Rectal smooth muscle tissue (tissue), 1 donor: ENCODE measurements at regions not wholly inside any gene's neighbourhood (a gene's known extent, or its start where the extent isn't known, plus 50 kb on each side); places are given as distances from the start of the nearest gene placed in this dataset.

Experiments used
- H3K27ac ChIP-seq: one replicate; pipeline ENCODE4 v1.7.0; 2013; ENCODE audit warnings: low read depth, low read length, inconsistent platforms
- H3K27me3 ChIP-seq: one replicate; pipeline ENCODE4 v1.7.0; 2013; ENCODE audit warnings: low read length; ENCODE audit not compliant: control insufficient read depth, insufficient read depth
- H3K36me3 ChIP-seq: one replicate; pipeline ENCODE4 v1.7.0; 2013; ENCODE audit warnings: low read length; ENCODE audit not compliant: control insufficient read depth, insufficient read depth
- H3K4me1 ChIP-seq: one replicate; pipeline ENCODE4 v1.7.0; 2013; ENCODE audit warnings: low read length; ENCODE audit not compliant: control insufficient read depth, insufficient read depth
- H3K4me3 ChIP-seq: one replicate; pipeline ENCODE4 v1.7.0; 2013; ENCODE audit warnings: low read length
- H3K9ac ChIP-seq: one replicate; pipeline ENCODE4 v1.7.0; 2013; ENCODE audit warnings: low read length

DNA sequence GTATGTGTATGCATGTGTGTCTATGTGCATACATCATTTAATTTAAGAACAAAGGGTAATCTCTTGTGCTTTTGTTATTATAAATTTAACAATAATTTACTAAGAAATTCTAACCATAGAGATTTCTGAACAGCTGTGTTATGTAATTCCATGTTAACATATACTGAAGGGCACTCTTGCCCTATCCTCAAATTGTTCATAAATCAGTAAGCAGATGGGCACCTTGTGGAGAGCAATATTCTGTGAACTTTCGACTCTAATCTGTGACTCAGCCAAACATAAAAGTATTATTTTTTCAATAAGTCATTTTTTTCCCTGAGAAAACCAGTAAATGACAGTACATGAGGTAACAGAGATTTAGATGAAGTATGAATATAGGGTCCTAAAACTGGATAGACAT lies 938.3 kb upstream of the CRIM1 start:
- Histone ChIP-seq H3K9ac (no peak overlapping the region), H3K36me3 (no peaks in the 10 kb centered on the region), H3K27ac (no peak overlapping the region), H3K27me3 (no peaks in the 10 kb centered on the region), H3K4me3 (no peak overlapping the region), H3K4me1 (no peaks in the 10 kb centered on the region)

GRCh38 chr2:35416391-35417140 lies 939.0 kb upstream of the CRIM1 start:
- no peak overlapping the region for H3K9ac ChIP-seq
- H3K4me1 ChIP-seq, result no peaks in the 10 kb centered on the region
- H3K27ac ChIP-seq, result no peak overlapping the region
- H3K27me3 ChIP-seq, result no peaks in the 10 kb centered on the region
- no peak overlapping the region for H3K4me3 ChIP-seq
- no peaks in the 10 kb centered on the region for H3K36me3 ChIP-seq

DNA sequence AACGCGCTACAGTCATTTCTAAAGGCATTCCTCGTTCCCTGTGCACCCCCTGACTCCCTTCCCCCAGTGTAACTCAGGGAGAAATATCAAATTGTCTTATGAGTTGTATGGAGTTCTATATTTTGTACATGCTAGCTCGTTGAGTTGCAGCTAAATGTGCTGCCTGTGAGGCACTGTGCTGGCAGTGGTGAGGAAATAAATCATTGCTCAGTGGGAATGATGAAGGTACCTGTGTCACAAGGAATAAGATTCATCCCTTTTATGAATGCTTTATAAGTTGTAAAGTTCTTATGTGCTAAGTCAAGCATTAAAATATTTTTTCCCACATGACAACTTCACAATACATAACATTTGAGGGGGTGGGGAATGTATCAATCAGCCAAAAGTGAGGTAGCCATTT lies 939.6 kb upstream of the CRIM1 start:
- Histone ChIP-seq H3K4me3 (no peak overlapping the region), H3K4me1 (no peaks in the 10 kb centered on the region), H3K9ac (no peak overlapping the region), H3K36me3 (no peaks in the 10 kb centered on the region), H3K27ac (no peak overlapping the region), H3K27me3 (no peaks in the 10 kb centered on the region)

DNA sequence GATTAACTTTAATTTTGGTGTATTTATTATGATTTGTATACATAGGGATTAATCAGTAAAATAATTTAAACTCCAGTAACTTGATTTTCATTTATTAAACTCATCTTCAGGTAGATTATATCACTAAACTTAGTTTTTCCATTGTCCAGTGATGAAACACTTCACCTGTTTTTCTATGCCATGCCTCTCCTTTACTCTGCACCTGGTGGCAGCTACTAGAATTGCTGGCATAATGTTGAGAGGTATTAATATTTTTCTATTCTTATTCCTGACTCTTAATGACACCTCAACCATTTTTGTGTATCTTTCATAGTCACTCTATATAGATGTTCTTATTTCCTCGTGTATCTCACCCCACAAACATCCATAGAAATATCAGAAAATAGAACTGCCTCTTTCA lies 940.3 kb upstream of the CRIM1 start:
- H3K27me3 ChIP-seq, result no peaks in the 10 kb centered on the region

DNA sequence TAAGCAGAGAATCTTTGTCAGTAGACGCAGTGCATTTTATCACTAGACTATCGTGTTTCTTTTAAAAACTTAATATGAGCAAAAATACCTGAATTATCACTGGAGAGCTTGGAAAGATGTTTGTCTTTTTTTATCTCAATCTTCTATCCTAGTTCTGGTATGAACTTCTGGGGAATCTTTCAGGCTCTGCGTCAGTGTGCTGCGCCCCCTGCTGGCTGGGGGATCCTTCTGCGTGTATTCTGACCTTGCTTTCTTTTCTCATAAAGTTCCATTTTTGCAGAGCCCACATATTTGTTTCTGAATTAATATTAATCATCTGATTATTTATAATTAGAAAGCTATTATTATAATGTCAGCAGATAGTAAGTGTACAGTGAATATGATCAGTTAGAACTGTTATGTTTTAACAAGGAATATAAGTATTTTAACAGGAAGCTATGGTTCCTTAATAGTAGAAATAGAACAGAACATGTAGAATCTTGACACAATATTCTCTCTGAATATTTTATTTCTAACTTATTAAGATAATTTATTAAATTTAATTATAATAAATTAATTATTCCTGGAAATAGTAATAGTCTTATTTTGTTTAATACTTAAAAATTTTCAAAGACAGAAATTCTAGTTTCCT lies 945.0 kb upstream of the CRIM1 start:
- H3K27ac ChIP-seq, result no peak overlapping the region
- no peak overlapping the region for H3K4me3 ChIP-seq
- no peak overlapping the region for H3K9ac ChIP-seq
- no peaks in the 10 kb centered on the region for H3K27me3 ChIP-seq
- no peaks in the 10 kb centered on the region for H3K36me3 ChIP-seq
- no peaks in the 10 kb centered on the region for H3K4me1 ChIP-seq

More for the DNA sequence above, 940.3 kb upstream of the CRIM1 start:
- Histone ChIP-seq H3K4me1 (no peaks in the 10 kb centered on the region), H3K4me3 (no peak overlapping the region), H3K36me3 (no peaks in the 10 kb centered on the region), H3K9ac (no peak overlapping the region), H3K27ac (no peak overlapping the region)

DNA sequence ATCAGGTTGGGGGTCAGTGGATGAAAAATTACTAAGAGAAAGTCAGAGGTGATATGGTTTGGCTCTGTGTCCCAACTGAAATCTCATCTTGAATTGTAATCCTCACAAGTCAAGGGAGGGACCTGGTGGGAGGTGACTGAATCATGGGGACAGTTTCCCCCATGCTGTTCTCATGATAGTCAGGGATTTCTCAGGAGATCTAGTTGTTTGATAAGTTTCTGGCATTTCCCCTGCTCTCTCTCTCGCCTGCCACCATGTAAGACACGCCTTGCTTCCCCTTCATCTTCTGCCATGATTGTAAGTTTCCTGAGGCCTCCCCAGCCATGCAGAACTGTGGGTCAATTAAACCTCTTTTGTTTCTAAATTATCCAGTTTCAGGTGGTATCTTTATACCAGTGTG lies 945.8 kb upstream of the CRIM1 start:
- Histone ChIP-seq H3K27ac (no peak overlapping the region), H3K36me3 (no peaks in the 10 kb centered on the region), H3K4me3 (no peak overlapping the region), H3K27me3 (no peaks in the 10 kb centered on the region), H3K4me1 (no peaks in the 10 kb centered on the region), H3K9ac (no peak overlapping the region)

GRCh38 chr2:35408320-35408719 lies 947.3 kb upstream of the CRIM1 start:
- Histone ChIP-seq H3K9ac (no peak overlapping the region), H3K4me3 (no peak overlapping the region), H3K36me3 (no peaks in the 10 kb centered on the region), H3K27ac (no peak overlapping the region), H3K4me1 (no peaks in the 10 kb centered on the region), H3K27me3 (no peaks in the 10 kb centered on the region)

GRCh38 chr2:35391736-35392442 lies 963.7 kb upstream of the CRIM1 start:
- Histone ChIP-seq H3K4me1 (no peaks in the 10 kb centered on the region), H3K27ac (no peak overlapping the region), H3K4me3 (no peak overlapping the region), H3K36me3 (no peaks in the 10 kb centered on the region), H3K27me3 (no peaks in the 10 kb centered on the region), H3K9ac (no peak overlapping the region)

- H3K36me3 ChIP-seq, result no peaks in the 10 kb centered on the region
- no peaks in the 10 kb centered on the region for H3K27me3 ChIP-seq
- H3K27ac ChIP-seq, result no peak overlapping the region
- no peaks in the 10 kb centered on the region for H3K4me1 ChIP-seq
- no peak overlapping the region for H3K9ac ChIP-seq
- no peak overlapping the region for H3K4me3 ChIP-seq
Observed at GRCh38 chr2:35378791-35379190, 976.8 kb upstream of the CRIM1 start.

DNA sequence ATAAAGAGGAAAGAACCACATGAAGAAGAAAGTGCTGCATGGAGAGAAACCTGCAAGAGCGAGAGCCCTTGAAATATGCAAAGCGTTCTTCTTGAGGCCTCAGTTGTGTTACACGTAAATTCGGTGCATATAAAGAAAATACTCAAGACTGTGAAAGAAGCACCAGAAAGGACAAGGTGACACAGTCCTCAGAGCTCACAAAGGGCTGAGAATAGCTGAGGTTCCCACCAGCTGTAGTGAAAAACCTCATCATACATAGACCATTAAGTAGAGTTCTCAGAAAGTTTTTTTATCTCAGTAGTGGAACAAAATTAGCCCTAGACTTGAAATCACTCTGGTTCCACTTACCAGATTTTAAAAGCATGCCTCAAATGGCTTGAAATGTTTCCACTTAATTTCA lies 980.7 kb upstream of the CRIM1 start:
- H3K4me1 ChIP-seq, result no peaks in the 10 kb centered on the region
- H3K27me3 ChIP-seq, result no peaks in the 10 kb centered on the region
- H3K9ac ChIP-seq, result no peak overlapping the region
- H3K36me3 ChIP-seq, result no peaks in the 10 kb centered on the region
- no peak overlapping the region for H3K27ac ChIP-seq
- H3K4me3 ChIP-seq, result no peak overlapping the region

GRCh38 chr2:35365859-35366258 lies 989.7 kb upstream of the CRIM1 start:
- Histone ChIP-seq H3K9ac (no peak overlapping the region), H3K36me3 (no peaks in the 10 kb centered on the region), H3K4me3 (no peak overlapping the region), H3K4me1 (no peaks in the 10 kb centered on the region), H3K27me3 (no peaks in the 10 kb centered on the region), H3K27ac (no peak overlapping the region)

GRCh38 chr2:35356332-35356731 lies 999.2 kb upstream of the CRIM1 start:
- Histone ChIP-seq H3K9ac (no peak overlapping the region), H3K27me3 (no peaks in the 10 kb centered on the region), H3K27ac (no peak overlapping the region), H3K4me1 (no peaks in the 10 kb centered on the region), H3K4me3 (no peak overlapping the region), H3K36me3 (no peaks in the 10 kb centered on the region)
